Muscle of leg (tissue), 3 donors: ENCODE measurements at regions not wholly inside any gene's neighbourhood (a gene's known extent, or its start where the extent isn't known, plus 50 kb on each side); places are given as distances from the start of the nearest gene placed in this dataset.

Source experiments
- DNase-seq: peaks from one replicate; pipeline ENCODE4 v3.0.0; 2013
- H3K27ac ChIP-seq: one replicate; pipeline ENCODE4 v1.5.1; 2013; ENCODE audit warnings: mild to moderate bottlenecking, low read length, control low read depth
- H3K27me3 ChIP-seq: one replicate; pipeline ENCODE4 v1.6.1; 2013; ENCODE audit warnings: low read length; ENCODE audit not compliant: control insufficient read depth, insufficient read depth
- H3K36me3 ChIP-seq: one replicate; pipeline ENCODE4 v1.6.1; 2013; ENCODE audit warnings: low read length; ENCODE audit not compliant: control insufficient read depth, insufficient read depth
- H3K4me1 ChIP-seq: one replicate; pipeline ENCODE4 v1.6.1; 2013; ENCODE audit warnings: low read length; ENCODE audit not compliant: control insufficient read depth, insufficient read depth
- H3K4me3 ChIP-seq: one replicate; pipeline ENCODE4 v1.5.1; 2013; ENCODE audit warnings: low read length, control low read depth
- H3K9me3 ChIP-seq: replicated peaks from 2 replicates; pipeline ENCODE4 v1.6.1; 2013; ENCODE audit warnings: low read depth, low read length; ENCODE audit not compliant: control insufficient read depth
- WGBS: methylation state at CpG from one replicate; pipeline ENCODE4 v1.1.5; 2013; ENCODE audit warnings: missing lambda C conversion rate; ENCODE audit not compliant: insufficient coverage; 5-methylcytosine and 5-hydroxymethylcytosine counted together

GRCh38 chr20:59386809-59387208, 86.4 kb downstream of the EDN3 start:
- Histone ChIP-seq H3K4me3 (no peak overlapping the region), H3K27ac (no peak overlapping the region), H3K9me3 (peaks cover 2% of the 10 kb centered on the region), H3K27me3 (peaks cover 13% of the 10 kb centered on the region), H3K4me1 (peaks cover 57% of the 10 kb centered on the region), H3K36me3 (no peaks in the 10 kb centered on the region)
- peak; percentile 73 for DNase-seq
- no CpG with 5 or more reads among the region's 3 CpGs for WGBS

GRCh38 chr20:59387891-59388290, 87.5 kb downstream of the EDN3 start:
- Histone ChIP-seq H3K4me3 (no peak overlapping the region), H3K36me3 (no peaks in the 10 kb centered on the region), H3K27me3 (peaks cover 10% of the 10 kb centered on the region), H3K4me1 (peaks cover 46% of the 10 kb centered on the region), H3K27ac (no peak overlapping the region), H3K9me3 (peaks cover 2% of the 10 kb centered on the region)
- DNase-seq = no peak
- WGBS = 83% methylated on average over 1 of the region's 3 CpGs

- DNase-seq = no peak
- no peaks in the 10 kb centered on the region for H3K36me3 ChIP-seq
- no peak overlapping the region for H3K27ac ChIP-seq
- peaks cover 2% of the 10 kb centered on the region for H3K9me3 ChIP-seq
- peaks cover 41% of the 10 kb centered on the region for H3K4me1 ChIP-seq
- 94% methylated on average over 4 of the region's 4 CpGs for WGBS
- H3K4me3 ChIP-seq = no peak overlapping the region
- H3K27me3 ChIP-seq = peaks cover 10% of the 10 kb centered on the region
These were observed 88.0 kb downstream of the EDN3 start for GRCh38 chr20:59388402-59388801.

GRCh38 chr20:59390437-59390836, 90.0 kb downstream of the EDN3 start:
- WGBS = 58% methylated on average over 4 of the region's 6 CpGs
- Histone ChIP-seq H3K27me3 (peaks cover 7% of the 10 kb centered on the region), H3K27ac (no peak overlapping the region), H3K4me3 (no peak overlapping the region), H3K36me3 (no peaks in the 10 kb centered on the region), H3K4me1 (peaks cover 39% of the 10 kb centered on the region), H3K9me3 (peaks cover 2% of the 10 kb centered on the region)
- no peak for DNase-seq

GRCh38 chr20:59391975-59392374, 91.6 kb downstream of the EDN3 start:
- no CpG with 5 or more reads among the region's 1 CpG for WGBS
- no peak overlapping the region for H3K4me3 ChIP-seq
- peaks cover 2% of the 10 kb centered on the region for H3K9me3 ChIP-seq
- DNase-seq = no peak
- no peaks in the 10 kb centered on the region for H3K36me3 ChIP-seq
- H3K4me1 ChIP-seq = peaks cover 33% of the 10 kb centered on the region
- peaks cover 7% of the 10 kb centered on the region for H3K27me3 ChIP-seq
- H3K27ac ChIP-seq = no peak overlapping the region

GRCh38 chr20:59392736-59393135, 92.3 kb downstream of the EDN3 start:
- WGBS = 58% methylated on average over 1 of the region's 4 CpGs
- Histone ChIP-seq H3K36me3 (no peaks in the 10 kb centered on the region), H3K9me3 (peaks cover 2% of the 10 kb centered on the region), H3K27me3 (peaks cover 7% of the 10 kb centered on the region), H3K4me3 (no peak overlapping the region), H3K4me1 (peaks cover 25% of the 10 kb centered on the region), H3K27ac (no peak overlapping the region)
- DNase-seq = no peak

GRCh38 chr20:59393142-59393541, 92.7 kb downstream of the EDN3 start:
- Histone ChIP-seq H3K27me3 (peaks cover 7% of the 10 kb centered on the region), H3K9me3 (peaks cover 2% of the 10 kb centered on the region), H3K27ac (no peak overlapping the region), H3K4me3 (no peak overlapping the region), H3K36me3 (no peaks in the 10 kb centered on the region), H3K4me1 (peaks cover 27% of the 10 kb centered on the region)
- 96% methylated on average over 3 of the region's 3 CpGs for WGBS
- DNase-seq = no peak

- 93% methylated on average over 4 of the region's 6 CpGs for WGBS
- H3K4me3 ChIP-seq = no peak overlapping the region
- H3K9me3 ChIP-seq = no peaks in the 10 kb centered on the region
- no peaks in the 10 kb centered on the region for H3K36me3 ChIP-seq
- peaks cover 41% of the 10 kb centered on the region for H3K4me1 ChIP-seq
- H3K27me3 ChIP-seq = peaks cover 7% of the 10 kb centered on the region
- no peak for DNase-seq
- no peak overlapping the region for H3K27ac ChIP-seq
These were observed 95.3 kb downstream of the EDN3 start for GRCh38 chr20:59395729-59396128.

- Histone ChIP-seq H3K4me3 (no peak overlapping the region), H3K4me1 (peaks cover 58% of the 10 kb centered on the region), H3K27ac (no peak overlapping the region), H3K27me3 (peaks cover 16% of the 10 kb centered on the region), H3K9me3 (no peaks in the 10 kb centered on the region), H3K36me3 (no peaks in the 10 kb centered on the region)
- no peak for DNase-seq
- WGBS = 20% methylated on average over 3 of the region's 12 CpGs
These were observed 98.3 kb downstream of the EDN3 start for GRCh38 chr20:59398537-59399205.

GRCh38 chr20:59399426-59400099, 99.2 kb downstream of the EDN3 start:
- no peak for DNase-seq
- WGBS = 58% methylated on average over 15 of the region's 17 CpGs
- no peaks in the 10 kb centered on the region for H3K9me3 ChIP-seq
- H3K4me3 ChIP-seq = no peak overlapping the region
- H3K27ac ChIP-seq = no peak overlapping the region
- H3K4me1 ChIP-seq = peaks cover 63% of the 10 kb centered on the region
- H3K36me3 ChIP-seq = no peaks in the 10 kb centered on the region
- H3K27me3 ChIP-seq = peaks cover 24% of the 10 kb centered on the region
